ENCODE measurements at regions not wholly inside any gene's neighbourhood (a gene's known extent, or its start where the extent isn't known, plus 50 kb on each side); places are given as distances from the start of the nearest gene placed in this dataset.
"Not testable (repeated sequence)": the region's sequence is repeated elsewhere in the genome, so short reads cannot be mapped to it uniquely, and the experiment has no call there.

DNA sequence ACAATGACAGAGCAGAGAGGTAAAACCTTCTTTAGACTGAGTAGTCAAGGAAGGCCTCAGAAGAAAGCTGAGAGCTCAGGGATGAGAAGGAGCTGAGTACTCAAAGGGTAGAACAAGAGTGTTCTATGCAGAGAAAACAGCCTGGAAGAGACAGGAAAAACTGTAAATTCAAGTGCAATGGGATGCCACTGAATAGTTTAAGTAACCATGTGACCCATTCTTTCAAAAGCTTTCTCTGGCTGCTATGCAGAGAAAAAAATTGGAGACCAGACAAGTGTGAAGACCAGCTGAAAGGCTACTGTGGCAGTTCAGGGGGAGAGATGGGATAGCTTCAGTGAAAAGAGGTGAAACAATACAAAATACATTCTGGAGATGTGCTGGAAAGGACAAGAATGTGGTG lies 61.3 kb upstream of the RNF38 start:
- TF ChIP-seq SNAI2 (CRISPR knock-in tag; IDR thresholded peaks at IDR 0.05) (no peak), ZFP30 (CRISPR knock-in tag; IDR thresholded peaks at IDR 0.05) (no peak), ZFP3 (CRISPR knock-in tag; IDR thresholded peaks at IDR 0.05) (no peak), ZNF8 (CRISPR knock-in tag; IDR thresholded peaks at IDR 0.05) (no peak), ZNF565 (CRISPR knock-in tag; conservative IDR thresholded peaks at IDR 0.05; ENCODE audit: low read depth) (no peak), OSR1 (CRISPR knock-in tag; IDR thresholded peaks at IDR 0.05) (no peak), CSDC2 (CRISPR knock-in tag; IDR thresholded peaks at IDR 0.05) (no peak), ESRRG (CRISPR knock-in tag; IDR thresholded peaks at IDR 0.05) (no peak), PPARA (CRISPR knock-in tag; IDR thresholded peaks at IDR 0.05; ENCODE audit: borderline replicate concordance) (no peak), GLIS3 (CRISPR knock-in tag; IDR thresholded peaks at IDR 0.05) (no peak), TCF4 (CRISPR knock-in tag; IDR thresholded peaks at IDR 0.05; ENCODE audit: borderline replicate concordance) (no peak), TOX (CRISPR knock-in tag; IDR thresholded peaks at IDR 0.05; ENCODE audit: borderline replicate concordance) (no peak), ZC3H10 (CRISPR knock-in tag; IDR thresholded peaks at IDR 0.05) (no peak), RARB (CRISPR knock-in tag; IDR thresholded peaks at IDR 0.05) (no peak)
- TF ChIP-seq, protein P1, sequence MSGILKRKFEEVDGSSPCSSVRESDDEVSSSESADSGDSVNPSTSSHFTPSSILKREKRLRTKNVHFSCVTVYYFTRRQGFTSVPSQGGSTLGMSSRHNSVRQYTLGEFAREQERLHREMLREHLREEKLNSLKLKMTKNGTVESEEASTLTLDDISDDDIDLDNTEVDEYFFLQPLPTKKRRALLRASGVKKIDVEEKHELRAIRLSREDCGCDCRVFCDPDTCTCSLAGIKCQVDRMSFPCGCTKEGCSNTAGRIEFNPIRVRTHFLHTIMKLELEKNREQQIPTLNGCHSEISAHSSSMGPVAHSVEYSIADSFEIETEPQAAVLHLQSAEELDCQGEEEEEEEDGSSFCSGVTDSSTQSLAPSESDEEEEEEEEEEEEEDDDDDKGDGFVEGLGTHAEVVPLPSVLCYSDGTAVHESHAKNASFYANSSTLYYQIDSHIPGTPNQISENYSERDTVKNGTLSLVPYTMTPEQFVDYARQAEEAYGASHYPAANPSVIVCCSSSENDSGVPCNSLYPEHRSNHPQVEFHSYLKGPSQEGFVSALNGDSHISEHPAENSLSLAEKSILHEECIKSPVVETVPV (CRISPR knock-in tag; IDR thresholded peaks at IDR 0.05): no peak
- TF ChIP-seq, protein P2, sequence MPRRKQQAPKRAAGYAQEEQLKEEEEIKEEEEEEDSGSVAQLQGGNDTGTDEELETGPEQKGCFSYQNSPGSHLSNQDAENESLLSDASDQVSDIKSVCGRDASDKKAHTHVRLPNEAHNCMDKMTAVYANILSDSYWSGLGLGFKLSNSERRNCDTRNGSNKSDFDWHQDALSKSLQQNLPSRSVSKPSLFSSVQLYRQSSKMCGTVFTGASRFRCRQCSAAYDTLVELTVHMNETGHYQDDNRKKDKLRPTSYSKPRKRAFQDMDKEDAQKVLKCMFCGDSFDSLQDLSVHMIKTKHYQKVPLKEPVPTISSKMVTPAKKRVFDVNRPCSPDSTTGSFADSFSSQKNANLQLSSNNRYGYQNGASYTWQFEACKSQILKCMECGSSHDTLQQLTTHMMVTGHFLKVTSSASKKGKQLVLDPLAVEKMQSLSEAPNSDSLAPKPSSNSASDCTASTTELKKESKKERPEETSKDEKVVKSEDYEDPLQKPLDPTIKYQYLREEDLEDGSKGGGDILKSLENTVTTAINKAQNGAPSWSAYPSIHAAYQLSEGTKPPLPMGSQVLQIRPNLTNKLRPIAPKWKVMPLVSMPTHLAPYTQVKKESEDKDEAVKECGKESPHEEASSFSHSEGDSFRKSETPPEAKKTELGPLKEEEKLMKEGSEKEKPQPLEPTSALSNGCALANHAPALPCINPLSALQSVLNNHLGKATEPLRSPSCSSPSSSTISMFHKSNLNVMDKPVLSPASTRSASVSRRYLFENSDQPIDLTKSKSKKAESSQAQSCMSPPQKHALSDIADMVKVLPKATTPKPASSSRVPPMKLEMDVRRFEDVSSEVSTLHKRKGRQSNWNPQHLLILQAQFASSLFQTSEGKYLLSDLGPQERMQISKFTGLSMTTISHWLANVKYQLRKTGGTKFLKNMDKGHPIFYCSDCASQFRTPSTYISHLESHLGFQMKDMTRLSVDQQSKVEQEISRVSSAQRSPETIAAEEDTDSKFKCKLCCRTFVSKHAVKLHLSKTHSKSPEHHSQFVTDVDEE (CRISPR knock-in tag; IDR thresholded peaks at IDR 0.05): no peak
- TF ChIP-seq, protein P3, sequence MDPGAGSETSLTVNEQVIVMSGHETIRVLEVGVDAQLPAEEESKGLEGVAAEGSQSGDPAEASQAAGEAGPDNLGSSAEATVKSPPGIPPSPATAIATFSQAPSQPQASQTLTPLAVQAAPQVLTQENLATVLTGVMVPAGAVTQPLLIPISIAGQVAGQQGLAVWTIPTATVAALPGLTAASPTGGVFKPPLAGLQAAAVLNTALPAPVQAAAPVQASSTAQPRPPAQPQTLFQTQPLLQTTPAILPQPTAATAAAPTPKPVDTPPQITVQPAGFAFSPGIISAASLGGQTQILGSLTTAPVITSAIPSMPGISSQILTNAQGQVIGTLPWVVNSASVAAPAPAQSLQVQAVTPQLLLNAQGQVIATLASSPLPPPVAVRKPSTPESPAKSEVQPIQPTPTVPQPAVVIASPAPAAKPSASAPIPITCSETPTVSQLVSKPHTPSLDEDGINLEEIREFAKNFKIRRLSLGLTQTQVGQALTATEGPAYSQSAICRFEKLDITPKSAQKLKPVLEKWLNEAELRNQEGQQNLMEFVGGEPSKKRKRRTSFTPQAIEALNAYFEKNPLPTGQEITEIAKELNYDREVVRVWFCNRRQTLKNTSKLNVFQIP (CRISPR knock-in tag; IDR thresholded peaks at IDR 0.05; ENCODE audit: borderline replicate concordance, low read depth): no peak
- ATAC-seq: peak; percentile 45; the same call in 2 of the 3 replicates

DNA sequence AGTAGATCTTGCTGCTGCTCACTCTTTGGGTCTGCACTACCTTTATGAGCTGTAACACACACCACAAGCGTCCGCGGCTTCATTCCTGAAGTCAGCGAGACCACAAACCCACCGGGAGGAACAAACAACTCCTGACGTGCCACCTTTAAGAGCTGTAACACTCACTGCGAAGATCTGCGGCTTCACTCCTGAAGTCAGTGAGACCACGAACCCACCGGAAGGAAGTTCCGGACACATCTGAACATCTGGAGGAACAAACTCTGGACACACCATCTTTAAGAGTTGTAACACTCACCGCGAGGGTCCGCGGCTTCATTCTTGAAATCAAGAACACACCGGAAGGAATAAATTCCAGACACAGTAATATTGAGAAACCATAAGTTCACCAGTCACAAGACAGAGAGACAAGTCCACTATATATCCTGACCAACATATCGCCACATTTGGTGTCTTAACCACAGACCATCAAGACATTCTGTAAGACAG lies 58.4 kb upstream of the RNF38 start:
- not testable (repeated sequence) for ATAC-seq

DNA sequence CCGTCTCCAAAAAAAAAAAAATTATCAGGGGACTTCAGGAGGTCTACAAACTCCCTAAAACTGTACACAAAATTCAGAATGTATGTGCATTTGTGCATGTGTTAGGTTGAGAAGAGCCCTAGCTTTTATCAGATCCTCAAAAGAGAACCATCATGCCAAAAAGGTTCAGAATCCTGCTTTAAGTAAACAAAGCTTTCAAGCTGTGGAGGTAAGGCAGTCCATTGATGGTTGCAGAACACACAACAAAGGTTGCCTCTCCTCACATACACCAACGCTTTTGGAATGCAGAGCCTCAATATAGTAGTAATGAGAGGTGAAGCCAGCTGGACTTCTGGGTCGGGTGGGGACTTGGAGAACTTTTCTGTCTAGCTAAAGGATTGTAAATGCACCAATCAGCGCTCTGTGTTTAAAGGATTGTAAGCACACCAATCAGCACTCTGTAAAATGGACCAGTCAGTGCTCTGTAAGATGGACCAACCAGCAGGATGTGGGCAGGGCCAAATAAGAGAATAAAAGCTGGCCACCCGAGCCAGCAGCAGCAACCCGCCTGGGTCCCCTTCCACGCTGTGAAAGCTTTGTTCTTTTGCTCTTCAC lies 57.9 kb upstream of the RNF38 start:
- TF ChIP-seq RARB (CRISPR knock-in tag; IDR thresholded peaks at IDR 0.05): no peak
- no peak for ATAC-seq

DNA sequence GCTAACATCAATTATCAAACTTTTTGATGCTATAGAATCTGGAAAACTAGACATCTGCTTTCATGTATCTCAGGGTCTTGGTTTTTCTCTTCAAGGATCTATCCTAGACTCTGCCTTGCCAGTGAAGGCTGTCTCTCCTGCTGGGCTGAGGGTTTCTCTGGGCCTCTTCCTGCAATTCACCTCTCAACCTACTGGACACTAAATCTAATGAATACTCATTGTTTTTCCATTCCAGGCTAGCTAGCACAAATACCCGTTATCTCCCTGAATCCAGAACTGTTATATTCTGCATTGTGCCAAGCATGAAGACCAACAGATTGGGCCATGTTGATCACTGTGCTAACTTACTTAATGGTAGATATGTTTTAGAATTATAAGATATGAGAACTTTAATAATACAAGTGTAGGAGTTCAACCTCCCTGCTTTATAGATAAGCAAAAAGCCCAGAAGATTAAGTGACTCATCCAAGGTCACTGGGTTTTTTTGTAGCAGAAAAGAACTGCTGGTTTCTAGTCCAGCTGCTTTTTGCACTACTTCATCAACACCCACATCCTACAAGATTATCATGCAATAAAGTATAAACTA lies 56.5 kb upstream of the RNF38 start:
- ATAC-seq: no peak
- TF ChIP-seq ZNF8 (CRISPR knock-in tag; IDR thresholded peaks at IDR 0.05) (no peak), GLIS3 (CRISPR knock-in tag; IDR thresholded peaks at IDR 0.05) (no peak), ZNF70 (CRISPR knock-in tag; IDR thresholded peaks at IDR 0.05) (no peak), CSDC2 (CRISPR knock-in tag; IDR thresholded peaks at IDR 0.05) (no peak), ZFP3 (CRISPR knock-in tag; IDR thresholded peaks at IDR 0.05) (no peak), ZNF565 (CRISPR knock-in tag; conservative IDR thresholded peaks at IDR 0.05; ENCODE audit: low read depth) (no peak), OSR1 (CRISPR knock-in tag; IDR thresholded peaks at IDR 0.05) (no peak), TOX (CRISPR knock-in tag; IDR thresholded peaks at IDR 0.05; ENCODE audit: borderline replicate concordance) (no peak), TCF4 (CRISPR knock-in tag; IDR thresholded peaks at IDR 0.05; ENCODE audit: borderline replicate concordance) (no peak)
- TF ChIP-seq, protein P2 (CRISPR knock-in tag; IDR thresholded peaks at IDR 0.05): no peak
- TF ChIP-seq, protein P4, sequence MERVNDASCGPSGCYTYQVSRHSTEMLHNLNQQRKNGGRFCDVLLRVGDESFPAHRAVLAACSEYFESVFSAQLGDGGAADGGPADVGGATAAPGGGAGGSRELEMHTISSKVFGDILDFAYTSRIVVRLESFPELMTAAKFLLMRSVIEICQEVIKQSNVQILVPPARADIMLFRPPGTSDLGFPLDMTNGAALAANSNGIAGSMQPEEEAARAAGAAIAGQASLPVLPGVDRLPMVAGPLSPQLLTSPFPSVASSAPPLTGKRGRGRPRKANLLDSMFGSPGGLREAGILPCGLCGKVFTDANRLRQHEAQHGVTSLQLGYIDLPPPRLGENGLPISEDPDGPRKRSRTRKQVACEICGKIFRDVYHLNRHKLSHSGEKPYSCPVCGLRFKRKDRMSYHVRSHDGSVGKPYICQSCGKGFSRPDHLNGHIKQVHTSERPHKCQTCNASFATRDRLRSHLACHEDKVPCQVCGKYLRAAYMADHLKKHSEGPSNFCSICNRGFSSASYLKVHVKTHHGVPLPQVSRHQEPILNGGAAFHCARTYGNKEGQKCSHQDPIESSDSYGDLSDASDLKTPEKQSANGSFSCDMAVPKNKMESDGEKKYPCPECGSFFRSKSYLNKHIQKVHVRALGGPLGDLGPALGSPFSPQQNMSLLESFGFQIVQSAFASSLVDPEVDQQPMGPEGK (CRISPR knock-in tag; IDR thresholded peaks at IDR 0.05; ENCODE audit: borderline replicate concordance): no peak
- TF ChIP-seq, protein P1 (CRISPR knock-in tag; IDR thresholded peaks at IDR 0.05): no peak
